ENCODE measurements at regions not wholly inside any gene's neighbourhood (a gene's known extent, or its start where the extent isn't known, plus 50 kb on each side); places are given as distances from the start of the nearest gene placed in this dataset.

GRCh38 chr2:66846887-66847286 lies 412.0 kb downstream of the MEIS1 start:
- TF ChIP-seq, protein P1, sequence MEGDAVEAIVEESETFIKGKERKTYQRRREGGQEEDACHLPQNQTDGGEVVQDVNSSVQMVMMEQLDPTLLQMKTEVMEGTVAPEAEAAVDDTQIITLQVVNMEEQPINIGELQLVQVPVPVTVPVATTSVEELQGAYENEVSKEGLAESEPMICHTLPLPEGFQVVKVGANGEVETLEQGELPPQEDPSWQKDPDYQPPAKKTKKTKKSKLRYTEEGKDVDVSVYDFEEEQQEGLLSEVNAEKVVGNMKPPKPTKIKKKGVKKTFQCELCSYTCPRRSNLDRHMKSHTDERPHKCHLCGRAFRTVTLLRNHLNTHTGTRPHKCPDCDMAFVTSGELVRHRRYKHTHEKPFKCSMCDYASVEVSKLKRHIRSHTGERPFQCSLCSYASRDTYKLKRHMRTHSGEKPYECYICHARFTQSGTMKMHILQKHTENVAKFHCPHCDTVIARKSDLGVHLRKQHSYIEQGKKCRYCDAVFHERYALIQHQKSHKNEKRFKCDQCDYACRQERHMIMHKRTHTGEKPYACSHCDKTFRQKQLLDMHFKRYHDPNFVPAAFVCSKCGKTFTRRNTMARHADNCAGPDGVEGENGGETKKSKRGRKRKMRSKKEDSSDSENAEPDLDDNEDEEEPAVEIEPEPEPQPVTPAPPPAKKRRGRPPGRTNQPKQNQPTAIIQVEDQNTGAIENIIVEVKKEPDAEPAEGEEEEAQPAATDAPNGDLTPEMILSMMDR (conservative IDR thresholded peaks at IDR 0.05), result no peak
- peak overlapping the region; percentile 38; the same call in 1 of the 2 replicates for H3K27ac ChIP-seq

GRCh38 chr2:66849153-66849755 lies 414.3 kb downstream of the MEIS1 start:
- peak overlapping the region; percentile 95 for H3K27ac ChIP-seq
- TF ChIP-seq, protein P1 (conservative IDR thresholded peaks at IDR 0.05), result no peak

GRCh38 chr2:66850376-66850775 lies 415.5 kb downstream of the MEIS1 start:
- peak overlapping the region; percentile 95 for H3K27ac ChIP-seq
- TF ChIP-seq, protein P1 (conservative IDR thresholded peaks at IDR 0.05), result no peak

DNA sequence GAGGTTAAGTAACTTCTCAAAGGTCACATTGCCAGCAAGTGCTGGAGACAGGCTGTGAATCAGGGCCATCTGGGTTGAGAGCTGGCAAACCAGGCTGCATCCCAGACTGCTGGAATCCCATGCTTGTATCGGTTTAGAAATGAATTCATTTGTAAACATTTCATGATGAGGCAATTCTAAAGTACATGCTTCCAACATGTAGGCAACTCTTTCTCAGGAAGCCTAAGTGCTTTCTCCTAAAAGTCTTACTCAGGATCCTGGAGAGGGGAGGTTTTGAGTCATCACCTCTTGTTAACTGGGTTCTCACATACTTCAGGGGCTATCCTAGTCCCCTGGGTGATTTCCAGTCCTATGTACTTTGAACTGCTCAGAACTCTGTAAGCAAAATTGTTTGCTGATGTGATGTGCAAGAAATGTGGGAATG lies 416.5 kb downstream of the MEIS1 start:
- peak overlapping the region; percentile 95 for H3K27ac ChIP-seq
- TF ChIP-seq, protein P1 (conservative IDR thresholded peaks at IDR 0.05), result no peak

GRCh38 chr2:66852953-66853352 lies 418.0 kb downstream of the MEIS1 start:
- H3K27ac ChIP-seq, result 0 out of 2 replicates have a peak overlapping the region, but pooled peaks have one; percentile 15
- TF ChIP-seq, protein P1 (conservative IDR thresholded peaks at IDR 0.05), result no peak

- TF ChIP-seq, protein P1 (conservative IDR thresholded peaks at IDR 0.05), result no peak
- 0 out of 2 replicates have a peak overlapping the region, but pooled peaks have one; percentile 15 for H3K27ac ChIP-seq
Observed at GRCh38 chr2:66853585-66853984, 418.7 kb downstream of the MEIS1 start.

- TF ChIP-seq, protein P1 (conservative IDR thresholded peaks at IDR 0.05), result no peak
- no peak overlapping the region for H3K27ac ChIP-seq
Observed at GRCh38 chr2:66854298-66854697, 419.4 kb downstream of the MEIS1 start.

Data from VCaP (cell line).